HG03060 (cell line): ENCODE measurements at regions not wholly inside any gene's neighbourhood (a gene's known extent, or its start where the extent isn't known, plus 50 kb on each side); places are given as distances from the start of the nearest gene placed in this dataset.
"Not testable (repeated sequence)": the region's sequence is repeated elsewhere in the genome, so short reads cannot be mapped to it uniquely, and the experiment has no call there.

Experiments
- ATAC-seq: cut with Tn5 transposase; IDR thresholded peaks from one replicate; pipeline ENCODE4 v1.9.1; 2021; ENCODE audit warnings: low read depth, moderate number of reproducible peaks; ENCODE audit not compliant: unreplicated experiment

DNA sequence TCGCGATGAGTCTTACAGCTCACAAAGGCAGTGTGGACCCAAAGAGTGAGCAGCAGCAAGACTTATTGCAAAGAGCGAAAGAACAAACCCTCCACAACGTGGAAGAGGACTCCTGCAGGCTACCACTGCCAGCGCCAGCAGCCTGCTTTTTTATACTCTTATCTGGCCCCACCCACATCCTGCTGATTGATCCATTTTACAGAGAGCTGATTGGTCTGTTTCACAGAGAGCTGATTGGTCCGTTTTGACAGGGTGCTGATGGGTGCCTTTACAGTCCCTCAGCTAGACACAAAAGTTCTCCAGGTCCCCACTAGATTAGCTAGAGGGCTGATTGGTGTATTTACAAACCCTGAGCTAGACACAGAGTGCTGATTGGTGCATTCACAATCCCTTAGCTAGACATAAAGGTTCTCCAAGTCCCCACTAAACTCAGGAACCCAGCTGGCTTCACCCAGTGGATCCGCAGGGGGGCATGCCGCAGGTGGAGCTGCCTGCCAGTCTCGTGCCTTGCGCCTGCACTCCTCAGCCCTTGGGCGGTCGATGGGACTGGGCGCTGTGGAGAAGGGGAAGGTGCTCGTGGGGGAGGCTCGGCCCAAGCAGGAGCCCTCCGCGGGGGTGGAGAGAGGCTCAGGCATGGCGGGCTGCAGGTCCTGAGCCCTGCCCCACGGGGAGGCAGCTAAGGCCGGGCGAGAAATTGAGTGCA is 75.7 kb downstream of the QDPR start:
- ATAC-seq, result not testable (repeated sequence)

DNA sequence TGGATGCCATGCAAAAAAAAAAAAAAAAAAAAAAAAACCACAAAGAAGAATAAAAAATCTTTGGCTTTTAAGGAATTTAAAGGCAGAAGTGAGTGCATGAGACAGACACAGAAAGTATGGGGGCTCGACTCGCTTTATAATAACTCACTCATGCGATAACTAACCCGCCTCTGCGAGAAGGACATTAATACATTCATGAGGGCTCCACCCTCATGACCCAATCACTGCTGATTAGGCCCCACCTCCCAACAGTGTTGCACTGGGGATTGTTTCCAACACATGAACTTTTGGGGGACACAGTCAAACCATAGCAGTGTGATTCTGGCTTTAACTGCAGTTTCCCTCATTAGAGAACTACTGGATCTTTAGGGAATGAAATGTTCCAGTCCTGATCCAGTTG is 78.1 kb downstream of the QDPR start:
- ATAC-seq, result no peak

DNA sequence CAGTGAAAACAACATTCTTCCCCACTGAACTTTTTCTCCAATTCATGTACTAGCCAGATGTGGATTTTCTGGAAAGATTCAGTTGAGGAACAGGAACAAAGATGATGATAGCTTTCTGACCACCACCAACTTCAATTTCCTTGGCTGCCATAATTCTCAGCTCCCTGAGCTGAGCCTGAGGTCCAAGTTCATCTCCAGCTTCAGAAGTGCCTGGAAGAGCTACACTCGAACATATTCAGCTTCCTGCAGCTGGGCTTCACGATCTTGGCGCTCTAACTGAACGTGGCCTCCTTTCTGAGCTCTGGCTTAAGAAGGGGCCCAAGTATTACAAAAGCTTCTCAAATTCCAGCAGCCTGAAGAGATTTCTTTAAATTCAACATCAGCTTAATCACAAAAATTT is 83.9 kb downstream of the QDPR start:
- ATAC-seq, result no peak

DNA sequence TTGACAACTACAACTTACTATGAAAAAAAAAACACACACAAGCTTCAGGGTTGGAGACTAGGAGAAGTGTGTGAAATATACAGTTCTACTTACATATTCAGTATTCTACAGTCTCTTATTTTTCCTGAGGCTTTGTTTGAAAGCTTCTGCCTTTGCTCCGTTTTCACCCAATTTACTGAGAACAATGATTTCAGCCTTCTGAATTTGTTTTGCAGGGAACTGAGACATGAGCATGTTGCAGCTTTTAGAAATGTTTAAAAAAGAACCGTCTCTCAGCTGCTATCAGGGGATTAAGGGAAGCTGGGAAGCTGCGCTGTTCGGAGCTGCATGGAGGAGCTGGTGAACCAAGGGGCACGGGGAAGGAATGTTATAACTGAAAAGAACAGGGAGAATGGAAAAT is 85.7 kb downstream of the QDPR start:
- ATAC-seq, result no peak

DNA sequence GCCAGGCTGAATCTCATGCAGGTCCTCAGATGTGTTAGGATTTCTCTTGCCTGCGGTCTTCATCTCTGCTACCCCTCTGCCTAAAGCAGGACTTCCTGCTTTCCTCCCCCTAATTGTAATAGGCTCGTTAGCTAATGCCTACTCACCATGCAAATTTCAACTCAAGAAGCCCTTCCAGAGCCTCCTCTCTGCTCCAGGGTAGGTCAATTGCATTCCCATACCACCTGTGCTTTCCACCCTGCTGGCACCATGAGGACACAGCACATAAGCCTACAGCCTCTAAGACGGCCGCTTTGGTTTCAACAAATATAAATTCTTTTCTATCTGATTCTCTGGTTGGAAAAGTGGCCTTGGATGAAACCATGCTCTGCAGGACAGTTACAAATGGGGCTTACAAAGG is 93.9 kb downstream of the QDPR start:
- no peak for ATAC-seq

DNA sequence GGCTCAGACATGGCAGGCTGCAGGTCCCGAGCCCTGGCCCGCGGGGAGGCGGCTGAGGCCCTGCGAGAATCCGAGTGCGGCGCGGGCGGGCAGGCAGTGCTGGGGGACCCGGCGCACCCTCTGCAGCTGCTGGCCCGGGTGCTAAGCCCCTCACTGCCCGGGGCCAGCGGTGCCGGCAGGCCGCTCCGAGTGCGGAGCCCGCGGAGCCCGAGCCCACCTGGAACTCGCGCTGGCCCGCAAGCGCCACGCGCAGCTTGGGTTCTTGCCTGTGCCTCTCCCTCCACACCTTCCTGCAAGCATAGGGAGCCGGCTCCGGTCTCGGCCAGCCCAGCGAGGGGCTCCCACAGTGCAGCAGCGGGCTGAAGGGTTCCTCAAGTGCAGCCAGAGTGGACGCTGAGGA is 97.5 kb downstream of the QDPR start:
- ATAC-seq, result no peak

DNA sequence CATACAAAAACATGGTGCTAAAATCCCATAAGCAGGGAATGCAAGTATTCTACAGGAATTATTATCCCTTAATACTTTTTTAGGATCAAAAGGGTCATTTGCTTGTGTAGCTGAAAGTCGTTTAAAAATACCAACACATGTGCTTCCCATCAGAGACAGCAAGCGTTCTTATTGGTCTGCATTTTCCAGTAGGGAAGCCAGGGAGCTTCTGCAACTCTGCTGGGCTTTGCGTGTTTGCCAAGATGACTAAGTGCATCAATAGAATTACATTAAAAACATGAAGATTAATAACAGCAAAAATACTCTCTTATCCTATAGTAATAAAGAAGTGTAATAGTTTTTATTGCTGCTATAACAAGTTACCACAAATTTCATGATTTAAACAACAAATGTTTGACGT is 111.2 kb downstream of the QDPR start:
- no peak for ATAC-seq

DNA sequence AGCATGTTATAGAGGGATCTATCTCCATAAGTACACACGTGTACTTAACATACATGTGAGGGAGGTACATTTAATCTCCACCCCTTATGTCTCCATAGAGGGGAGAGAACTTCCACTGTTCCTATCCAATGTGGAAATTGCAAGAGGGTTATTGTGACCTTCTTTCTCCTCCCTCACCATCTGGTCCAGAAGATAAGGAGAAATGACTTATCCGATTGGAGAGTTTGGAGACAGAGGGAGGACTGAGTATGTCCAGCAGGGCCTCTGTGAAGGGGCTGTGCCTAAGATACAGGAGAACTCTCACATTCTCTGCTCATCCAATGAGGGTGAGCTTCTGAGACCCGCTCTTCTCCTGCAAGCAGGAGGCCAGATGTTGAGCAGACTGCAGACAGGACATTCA is 113.1 kb downstream of the QDPR start:
- no peak for ATAC-seq

DNA sequence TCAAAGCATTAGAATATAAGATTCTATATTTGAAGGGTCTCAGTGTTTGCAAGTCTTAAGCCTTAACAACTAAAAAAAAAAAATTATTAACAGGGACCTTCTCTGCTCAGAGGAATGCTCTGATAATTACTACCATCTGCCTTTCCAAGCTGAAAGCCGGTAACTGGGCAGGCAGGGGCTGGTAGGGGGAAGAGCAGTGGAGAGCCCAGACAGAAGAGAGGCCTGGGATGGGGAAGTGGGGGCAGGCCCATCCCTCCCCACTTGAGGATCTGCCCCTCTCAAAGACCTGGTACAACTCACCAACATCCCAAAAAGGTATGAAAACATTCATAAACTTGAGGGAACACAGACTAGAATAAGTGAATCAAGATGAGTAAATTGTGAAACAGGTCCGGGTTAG is 113.9 kb downstream of the QDPR start:
- ATAC-seq, result no peak

DNA sequence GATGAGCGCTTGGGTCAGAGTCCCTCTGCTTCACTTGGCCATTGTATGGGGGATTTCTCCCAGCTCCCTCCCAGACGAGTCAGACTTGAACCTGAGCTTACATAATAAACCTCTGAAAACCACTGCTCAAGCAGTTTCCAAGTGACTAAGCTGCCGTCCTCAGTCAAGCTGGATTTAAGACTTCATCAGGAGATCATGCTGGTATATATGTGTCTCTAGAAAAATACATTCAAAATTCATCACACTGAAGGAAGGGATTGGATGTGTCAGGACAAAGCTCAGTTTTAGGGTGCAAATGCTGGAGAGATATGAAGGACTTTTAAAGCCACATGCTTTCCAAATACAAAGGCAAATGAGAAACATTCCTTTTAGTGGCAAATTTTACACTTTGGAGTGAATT is 114.3 kb downstream of the QDPR start:
- ATAC-seq, result no peak

DNA sequence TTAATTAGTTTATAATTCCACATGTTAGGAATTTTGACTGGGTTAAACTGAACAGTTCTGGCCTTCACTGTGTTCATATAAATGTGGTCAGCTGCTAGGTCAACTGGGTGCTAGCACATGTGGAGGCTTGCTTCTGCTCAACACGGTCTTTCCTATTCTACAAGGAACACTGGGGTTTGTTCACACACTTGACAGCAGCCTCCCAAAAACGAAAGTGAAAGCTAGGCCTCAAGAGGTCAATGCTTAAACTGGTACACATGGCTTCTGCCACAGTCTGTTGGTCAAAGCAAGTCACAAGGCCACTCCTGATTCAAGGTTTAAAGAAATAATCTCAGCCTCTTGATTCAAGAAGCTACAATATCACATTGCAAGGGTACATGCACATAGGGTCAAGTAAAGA is 126.5 kb downstream of the QDPR start:
- peak; percentile 67 for ATAC-seq

DNA sequence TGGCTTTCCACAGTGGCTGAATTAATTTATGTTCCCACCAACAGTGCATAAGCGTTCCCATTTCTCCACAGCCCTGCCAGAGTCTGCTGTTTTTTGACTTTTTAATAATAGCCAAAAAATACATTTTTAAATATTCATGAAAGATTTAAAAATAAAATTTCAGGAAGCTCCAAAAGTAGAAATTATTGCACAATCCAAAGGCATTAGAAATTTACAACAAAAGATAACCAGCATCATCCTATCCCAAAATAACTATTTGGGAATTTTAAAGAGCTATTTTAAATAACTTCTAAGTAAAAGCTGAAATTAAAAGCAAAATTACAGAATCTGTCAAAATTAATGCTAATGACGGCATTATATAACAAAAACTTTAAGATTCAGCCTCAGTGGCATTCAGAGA is 131.5 kb downstream of the QDPR start:
- ATAC-seq, result no peak

DNA sequence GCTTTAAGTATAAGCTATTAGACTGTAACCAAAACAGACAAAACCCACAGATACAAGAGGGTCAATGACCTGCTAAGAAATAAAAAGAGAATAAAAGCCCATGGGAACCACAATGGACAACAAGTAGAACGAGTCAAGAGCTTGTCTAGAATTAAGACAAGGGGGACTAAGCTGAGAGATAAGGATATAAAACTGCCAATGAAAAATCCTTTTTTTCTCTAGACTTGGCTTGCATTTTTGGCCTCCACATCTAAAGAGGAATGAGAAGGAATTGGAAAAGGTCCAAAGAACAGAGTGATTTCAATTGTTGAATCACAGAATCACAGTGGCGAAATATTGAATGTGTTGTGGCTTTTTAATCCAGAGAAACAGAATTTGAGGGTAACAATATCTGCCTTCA is 135.7 kb downstream of the QDPR start:
- no peak for ATAC-seq

DNA sequence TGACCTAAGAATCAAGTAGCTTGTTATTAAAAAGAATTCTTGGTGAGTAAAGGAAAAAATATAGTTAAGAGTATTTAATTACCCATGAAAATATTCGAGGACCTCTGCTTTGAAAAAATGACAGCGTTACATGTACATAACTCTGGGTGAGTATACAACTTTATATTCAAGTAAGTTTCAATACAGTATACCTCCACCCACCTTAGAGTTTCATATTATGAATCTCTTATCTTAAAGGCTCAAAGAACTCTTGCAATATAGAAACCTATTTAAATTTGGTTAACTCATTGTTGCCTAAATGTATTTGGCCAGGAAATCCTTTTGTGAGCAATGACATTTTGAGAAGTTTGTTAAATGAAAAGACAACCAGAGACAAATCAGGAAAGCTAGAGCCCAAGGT is 138.2 kb downstream of the QDPR start:
- no peak for ATAC-seq

DNA sequence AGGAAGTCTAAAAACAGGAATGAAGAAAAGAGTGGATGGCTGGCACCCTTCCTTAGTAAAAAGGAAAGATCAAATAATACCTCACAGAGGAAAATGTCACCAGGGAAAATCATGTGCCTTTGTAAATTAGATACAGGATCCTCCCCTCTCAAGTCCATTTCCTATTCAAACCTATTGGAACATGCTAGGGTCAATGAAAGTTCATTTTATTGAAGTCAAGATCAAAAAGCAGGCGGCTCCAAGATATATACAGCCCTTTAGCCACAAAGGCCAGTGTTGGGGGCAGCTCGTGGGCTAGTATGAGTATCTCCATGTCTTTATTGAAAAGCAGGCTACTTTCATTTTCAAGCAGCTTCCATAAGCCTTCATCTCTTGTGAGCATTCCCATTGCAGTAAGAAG is 141.1 kb downstream of the QDPR start:
- no peak for ATAC-seq

DNA sequence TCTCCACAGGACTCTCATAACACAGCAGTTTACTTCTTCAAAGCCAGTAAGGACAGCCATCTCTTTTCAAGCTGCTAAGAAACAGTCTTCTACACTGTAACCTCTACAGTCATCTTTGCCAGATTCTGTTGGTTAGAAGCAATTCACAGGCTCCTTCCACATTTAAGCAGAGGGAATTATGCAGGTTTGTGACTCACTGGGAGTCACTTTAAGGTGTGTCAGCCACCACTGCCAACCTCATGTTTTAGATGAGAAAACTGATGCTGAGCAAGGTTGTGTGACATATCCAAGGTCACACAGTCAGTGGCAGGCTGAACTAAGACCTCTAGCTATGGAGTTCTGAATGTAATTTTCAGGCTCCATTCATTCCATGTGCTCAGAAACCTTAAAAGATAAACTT is 143.5 kb downstream of the QDPR start:
- no peak for ATAC-seq

DNA sequence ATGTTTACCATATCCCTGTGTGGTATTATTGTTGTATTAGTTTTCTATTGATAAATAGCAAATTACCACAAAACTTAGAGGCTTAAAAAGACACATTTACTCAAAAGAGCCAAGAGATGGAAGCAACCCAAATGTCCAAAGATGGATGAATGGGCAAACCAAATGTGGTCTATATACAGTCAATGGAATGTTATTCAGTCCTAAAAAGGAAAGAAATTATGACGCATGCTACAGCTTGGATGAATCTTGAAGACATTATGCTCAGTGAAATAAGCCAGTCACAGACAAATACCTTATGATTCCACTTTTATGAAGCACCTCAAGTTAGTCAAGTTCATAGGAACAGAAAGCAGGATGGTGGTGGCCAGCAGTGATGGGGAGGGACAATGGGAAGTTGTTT is 144.7 kb downstream of the QDPR start:
- no peak for ATAC-seq

DNA sequence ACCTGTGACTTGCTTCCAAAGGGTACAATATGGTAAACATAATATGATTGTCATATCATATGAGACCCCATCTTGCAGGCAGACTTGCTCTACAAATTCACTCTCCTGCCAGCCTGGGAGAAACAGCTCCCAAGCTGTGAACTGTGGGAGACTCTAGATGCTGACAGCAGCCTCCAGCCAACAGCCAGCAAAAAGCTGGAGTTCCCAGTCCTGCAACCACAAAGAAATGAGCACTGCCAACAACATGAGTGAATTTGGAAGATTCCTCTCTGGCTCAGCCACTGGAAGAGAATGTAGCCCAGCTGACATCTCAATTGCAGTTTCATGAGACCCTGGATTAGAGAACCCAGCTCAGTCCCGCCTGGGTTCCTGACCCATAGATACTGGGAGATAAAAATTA is 145.4 kb downstream of the QDPR start:
- ATAC-seq, result no peak

DNA sequence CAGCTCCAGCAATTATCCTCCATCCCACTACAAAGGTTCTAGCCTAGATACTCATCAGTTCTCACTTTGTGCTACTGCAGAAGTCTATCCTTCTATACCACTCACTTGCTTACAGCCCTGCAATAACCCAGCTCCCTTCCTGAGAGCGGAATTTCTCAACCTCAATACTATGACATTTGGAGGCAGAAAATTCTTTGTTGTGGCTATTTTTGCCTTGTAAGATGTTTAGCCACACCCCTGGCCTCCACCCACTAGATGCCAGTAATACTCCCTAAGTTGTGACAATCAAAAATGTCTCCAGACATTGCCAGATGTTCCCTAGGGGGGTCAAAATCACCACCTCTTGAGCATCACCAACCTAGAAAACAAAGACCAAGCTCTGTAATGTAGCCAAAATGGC is 149.5 kb downstream of the QDPR start:
- no peak for ATAC-seq

DNA sequence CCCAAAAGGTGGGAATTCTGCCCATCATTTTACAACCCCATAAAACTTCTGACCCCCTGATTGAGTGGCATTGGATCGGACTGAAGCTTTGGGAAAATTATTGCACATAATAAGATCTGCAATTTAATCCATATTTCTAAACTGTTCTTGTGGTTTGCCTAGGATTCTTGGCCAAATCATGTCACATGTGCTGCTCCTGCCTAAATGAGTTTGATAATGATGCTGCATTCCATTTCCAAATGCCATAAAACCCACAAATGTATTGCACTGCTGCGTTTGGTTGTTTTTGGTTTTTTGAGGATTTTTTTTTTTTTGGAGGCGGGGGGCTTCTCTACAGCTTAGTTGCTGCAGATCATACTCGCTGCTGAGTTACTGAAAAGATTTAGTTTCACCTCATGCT is 153.6 kb downstream of the QDPR start:
- ATAC-seq, result no peak

DNA sequence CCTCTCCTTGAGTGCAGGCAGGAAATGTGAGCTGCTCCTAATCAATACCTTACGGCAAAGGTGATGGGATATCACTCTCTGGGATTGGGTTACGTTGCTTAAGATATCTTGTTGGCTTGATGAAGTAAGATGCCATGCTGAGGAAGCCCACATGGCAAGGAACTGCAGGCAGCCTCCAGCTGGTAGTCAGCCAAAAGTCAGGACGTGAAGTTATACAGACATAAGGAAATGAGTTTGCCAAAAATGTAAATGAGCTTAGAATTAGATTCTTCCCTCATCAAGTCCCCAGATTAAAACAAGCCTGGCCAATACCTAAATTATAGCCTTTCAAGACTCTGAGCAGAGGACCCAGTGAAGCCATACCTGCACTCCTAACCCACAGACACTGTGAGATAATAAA is 155.0 kb downstream of the QDPR start:
- no peak for ATAC-seq

DNA sequence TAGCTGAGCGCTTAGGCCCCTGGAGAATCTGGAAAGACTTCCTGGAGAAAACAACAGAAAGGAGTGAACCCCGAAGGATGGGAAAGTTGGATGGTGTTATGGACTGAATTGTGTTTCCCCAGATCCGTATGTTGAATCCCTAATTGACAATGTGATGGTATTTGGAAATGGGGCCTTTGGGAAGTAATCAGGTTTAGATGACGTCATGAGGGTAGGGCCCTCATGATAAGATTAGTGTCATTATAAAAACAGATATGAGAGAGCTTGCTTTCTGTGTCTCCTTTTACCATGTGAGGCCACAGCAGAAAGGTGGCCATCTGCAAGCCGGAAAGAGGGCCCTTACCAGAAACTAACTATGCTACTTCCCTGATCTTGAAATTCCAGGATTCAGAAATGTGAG is 159.5 kb downstream of the QDPR start:
- no peak for ATAC-seq

DNA sequence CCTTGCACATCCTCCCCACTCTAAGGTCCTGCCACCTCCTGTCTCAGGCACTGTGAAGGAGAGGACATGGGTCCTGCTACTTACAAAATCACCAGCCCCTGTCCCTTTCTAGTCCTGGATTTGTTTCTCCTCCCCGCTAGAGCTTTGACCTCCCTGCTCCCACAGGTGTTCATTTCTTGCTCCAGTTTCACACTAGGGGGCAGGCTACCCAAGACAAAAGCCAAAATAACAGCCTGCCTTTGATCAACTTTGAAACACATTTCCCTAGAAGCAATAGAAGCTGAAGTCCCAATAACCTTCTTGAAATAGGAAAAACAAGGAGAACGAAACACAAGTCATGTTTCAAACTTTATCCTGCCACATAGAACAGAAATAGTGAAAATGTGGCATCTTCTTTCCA is 164.4 kb downstream of the QDPR start:
- ATAC-seq, result no peak
